ENCODE measurements at regions not wholly inside any gene's neighbourhood (a gene's known extent, or its start where the extent isn't known, plus 50 kb on each side); places are given as distances from the start of the nearest gene placed in this dataset.

- no peaks in the 10 kb centered on the region for H3K4me1 ChIP-seq (ENCODE audit: control insufficient read depth, insufficient read depth, low read length)
- H3K4me3 ChIP-seq (ENCODE audit: low read length), result no peak overlapping the region
- intact Hi-C loops (cut with DNase I), result no loop called here
- 76% methylated on average over 1 of the region's 1 CpG for WGBS
- DNase-seq (no peak), ATAC-seq (no peak)
- H3K9me3 ChIP-seq (ENCODE audit: control insufficient read depth, low read length), result no peaks in the 10 kb centered on the region
- H3K27ac ChIP-seq (ENCODE audit: low read length), result no peak overlapping the region
- H3K27me3 ChIP-seq (ENCODE audit: control insufficient read depth, insufficient read depth), result no peaks in the 10 kb centered on the region
These were observed 236.3 kb downstream of the KCNJ2 start for GRCh38 chr17:70405492-70406220.

- 81% methylated on average over 3 of the region's 3 CpGs for WGBS
- H3K27me3 ChIP-seq (ENCODE audit: control insufficient read depth, insufficient read depth), result no peaks in the 10 kb centered on the region
- H3K27ac ChIP-seq (ENCODE audit: low read length), result no peak overlapping the region
- DNase-seq (no peak), ATAC-seq (no peak)
- H3K9me3 ChIP-seq (ENCODE audit: control insufficient read depth, low read length), result no peaks in the 10 kb centered on the region
- no peaks in the 10 kb centered on the region for H3K4me1 ChIP-seq (ENCODE audit: control insufficient read depth, insufficient read depth, low read length)
- H3K4me3 ChIP-seq (ENCODE audit: low read length), result no peak overlapping the region
- intact Hi-C loops (cut with DNase I), result no loop called here
These were observed 238.2 kb downstream of the KCNJ2 start for GRCh38 chr17:70407506-70407905.

GRCh38 chr17:70408768-70409167, 239.4 kb downstream of the KCNJ2 start:
- ATAC-seq (no peak), DNase-seq (no peak)
- WGBS, result 78% methylated on average over 1 of the region's 1 CpG
- Histone ChIP-seq H3K27ac (ENCODE audit: low read length) (no peak overlapping the region), H3K9me3 (ENCODE audit: control insufficient read depth, low read length) (no peaks in the 10 kb centered on the region), H3K4me3 (ENCODE audit: low read length) (no peak overlapping the region), H3K4me1 (ENCODE audit: control insufficient read depth, insufficient read depth, low read length) (no peaks in the 10 kb centered on the region), H3K27me3 (ENCODE audit: control insufficient read depth, insufficient read depth) (no peaks in the 10 kb centered on the region)
- intact Hi-C loops (cut with DNase I), result no loop called here

- Histone ChIP-seq H3K9me3 (ENCODE audit: control insufficient read depth, low read length) (no peaks in the 10 kb centered on the region), H3K4me3 (ENCODE audit: low read length) (no peak overlapping the region), H3K4me1 (ENCODE audit: control insufficient read depth, insufficient read depth, low read length) (no peaks in the 10 kb centered on the region), H3K27ac (ENCODE audit: low read length) (no peak overlapping the region), H3K27me3 (ENCODE audit: control insufficient read depth, insufficient read depth) (no peaks in the 10 kb centered on the region)
- intact Hi-C loops (cut with DNase I), result no loop called here
- ATAC-seq (no peak), DNase-seq (no peak)
- 52% methylated on average over 3 of the region's 3 CpGs for WGBS
These were observed 245.0 kb downstream of the KCNJ2 start for GRCh38 chr17:70414300-70414699.

- WGBS, result 93% methylated on average over 2 of the region's 2 CpGs
- no peaks in the 10 kb centered on the region for H3K4me1 ChIP-seq (ENCODE audit: control insufficient read depth, insufficient read depth, low read length)
- H3K27ac ChIP-seq (ENCODE audit: low read length), result no peak overlapping the region
- no peaks in the 10 kb centered on the region for H3K9me3 ChIP-seq (ENCODE audit: control insufficient read depth, low read length)
- DNase-seq, result no peak
- H3K27me3 ChIP-seq (ENCODE audit: control insufficient read depth, insufficient read depth), result no peaks in the 10 kb centered on the region
- intact Hi-C loops (cut with DNase I), result no loop called here
- no peak for ATAC-seq
- H3K4me3 ChIP-seq (ENCODE audit: low read length), result no peak overlapping the region
These were observed 251.6 kb downstream of the KCNJ2 start for GRCh38 chr17:70420861-70421445.

- intact Hi-C loops (cut with DNase I), result no loop called here
- Histone ChIP-seq H3K4me1 (ENCODE audit: control insufficient read depth, insufficient read depth, low read length) (no peaks in the 10 kb centered on the region), H3K27me3 (ENCODE audit: control insufficient read depth, insufficient read depth) (no peaks in the 10 kb centered on the region), H3K4me3 (ENCODE audit: low read length) (no peak overlapping the region), H3K27ac (ENCODE audit: low read length) (no peak overlapping the region), H3K9me3 (ENCODE audit: control insufficient read depth, low read length) (no peaks in the 10 kb centered on the region)
- no peak for DNase-seq
- no peak for ATAC-seq
These were observed 253.5 kb downstream of the KCNJ2 start for GRCh38 chr17:70422862-70423261.

- intact Hi-C loops (cut with DNase I), result no loop called here
- Histone ChIP-seq H3K9me3 (ENCODE audit: control insufficient read depth, low read length) (no peaks in the 10 kb centered on the region), H3K27ac (ENCODE audit: low read length) (no peak overlapping the region), H3K4me3 (ENCODE audit: low read length) (no peak overlapping the region), H3K27me3 (ENCODE audit: control insufficient read depth, insufficient read depth) (no peaks in the 10 kb centered on the region), H3K4me1 (ENCODE audit: control insufficient read depth, insufficient read depth, low read length) (no peaks in the 10 kb centered on the region)
- 64% methylated on average over 2 of the region's 2 CpGs for WGBS
- no peak for ATAC-seq
- DNase-seq, result no peak
These were observed 254.2 kb downstream of the KCNJ2 start for GRCh38 chr17:70423562-70423961.

GRCh38 chr17:70426752-70427151, 257.4 kb downstream of the KCNJ2 start:
- intact Hi-C loops (cut with DNase I), result no loop called here
- no peak overlapping the region for H3K27ac ChIP-seq (ENCODE audit: low read length)
- no peaks in the 10 kb centered on the region for H3K27me3 ChIP-seq (ENCODE audit: control insufficient read depth, insufficient read depth)
- H3K4me3 ChIP-seq (ENCODE audit: low read length), result no peak overlapping the region
- no peak for DNase-seq
- no peak for ATAC-seq
- H3K9me3 ChIP-seq (ENCODE audit: control insufficient read depth, low read length), result no peaks in the 10 kb centered on the region
- WGBS, result 77% methylated on average over 3 of the region's 3 CpGs
- no peaks in the 10 kb centered on the region for H3K4me1 ChIP-seq (ENCODE audit: control insufficient read depth, insufficient read depth, low read length)

GRCh38 chr17:70434536-70435490, 265.5 kb downstream of the KCNJ2 start:
- Histone ChIP-seq H3K27ac (ENCODE audit: low read length) (no peak overlapping the region), H3K4me1 (ENCODE audit: control insufficient read depth, insufficient read depth, low read length) (no peaks in the 10 kb centered on the region), H3K27me3 (ENCODE audit: control insufficient read depth, insufficient read depth) (no peaks in the 10 kb centered on the region), H3K9me3 (ENCODE audit: control insufficient read depth, low read length) (no peaks in the 10 kb centered on the region), H3K4me3 (ENCODE audit: low read length) (no peak overlapping the region)
- 74% methylated on average over 9 of the region's 9 CpGs for WGBS
- ATAC-seq (no peak), DNase-seq (no peak)
- intact Hi-C loops (cut with DNase I), result no loop called here

GRCh38 chr17:70437656-70438055, 268.3 kb downstream of the KCNJ2 start:
- no peaks in the 10 kb centered on the region for H3K4me1 ChIP-seq (ENCODE audit: control insufficient read depth, insufficient read depth, low read length)
- 82% methylated on average over 5 of the region's 5 CpGs for WGBS
- H3K4me3 ChIP-seq (ENCODE audit: low read length), result no peak overlapping the region
- DNase-seq (no peak), ATAC-seq (no peak)
- no peaks in the 10 kb centered on the region for H3K27me3 ChIP-seq (ENCODE audit: control insufficient read depth, insufficient read depth)
- H3K27ac ChIP-seq (ENCODE audit: low read length), result no peak overlapping the region
- intact Hi-C loops (cut with DNase I), result no loop called here
- H3K9me3 ChIP-seq (ENCODE audit: control insufficient read depth, low read length), result no peaks in the 10 kb centered on the region

- 90% methylated on average over 1 of the region's 1 CpG for WGBS
- no peak overlapping the region for H3K4me3 ChIP-seq (ENCODE audit: low read length)
- H3K9me3 ChIP-seq (ENCODE audit: control insufficient read depth, low read length), result no peaks in the 10 kb centered on the region
- intact Hi-C loops (cut with DNase I), result no loop called here
- ATAC-seq (no peak), DNase-seq (no peak)
- no peaks in the 10 kb centered on the region for H3K27me3 ChIP-seq (ENCODE audit: control insufficient read depth, insufficient read depth)
- H3K27ac ChIP-seq (ENCODE audit: low read length), result no peak overlapping the region
- H3K4me1 ChIP-seq (ENCODE audit: control insufficient read depth, insufficient read depth, low read length), result no peaks in the 10 kb centered on the region
These were observed 277.1 kb downstream of the KCNJ2 start for GRCh38 chr17:70446446-70446845.
